ENCODE measurements at regions not wholly inside any gene's neighbourhood (a gene's known extent, or its start where the extent isn't known, plus 50 kb on each side); places are given as distances from the start of the nearest gene placed in this dataset.
"Not testable (repeated sequence)": the region's sequence is repeated elsewhere in the genome, so short reads cannot be mapped to it uniquely, and the experiment has no call there.

DNA sequence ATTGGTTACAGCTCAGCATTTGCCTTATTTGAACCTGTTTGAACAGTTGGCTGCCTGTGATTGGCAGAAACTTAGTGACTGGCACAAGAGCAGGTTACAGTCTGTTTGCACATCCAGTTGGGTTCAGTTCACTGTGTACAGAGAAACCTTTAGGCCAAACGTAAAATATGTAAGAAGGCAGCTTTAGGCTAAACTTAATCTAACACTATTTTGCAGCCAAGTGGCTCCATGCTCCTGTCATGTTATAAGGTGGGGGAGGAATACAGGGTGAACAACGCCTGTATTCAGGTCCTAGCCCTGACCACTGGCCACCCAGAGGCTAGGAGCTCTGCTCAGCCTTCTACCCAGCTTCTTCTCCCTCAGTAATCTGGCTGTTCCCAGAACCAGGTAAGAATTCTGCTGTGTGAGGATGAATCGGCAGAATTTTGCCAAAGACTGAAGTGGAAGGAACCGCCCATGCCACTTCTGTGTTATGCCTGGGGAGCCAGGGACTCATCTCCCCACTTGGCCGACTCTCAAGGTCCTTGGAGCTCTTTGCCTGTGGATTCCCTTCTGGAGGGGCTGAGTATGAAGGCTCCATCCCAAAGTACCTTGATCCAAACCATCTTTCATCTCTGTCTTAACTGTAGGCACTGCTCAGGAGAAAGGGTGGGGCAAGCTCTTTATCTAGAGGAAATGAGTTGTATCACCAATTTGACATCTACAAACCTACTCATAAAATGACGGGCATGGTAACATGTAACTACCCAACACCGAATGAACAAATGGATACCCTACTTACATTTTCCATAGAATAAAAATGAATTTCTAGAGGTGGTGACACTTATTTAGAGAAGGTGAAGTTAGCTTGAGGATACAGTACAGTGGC, 164.4 kb upstream of the NAMPT start:
- DNase-seq (ENCODE audit: low read depth), result no peak

DNA sequence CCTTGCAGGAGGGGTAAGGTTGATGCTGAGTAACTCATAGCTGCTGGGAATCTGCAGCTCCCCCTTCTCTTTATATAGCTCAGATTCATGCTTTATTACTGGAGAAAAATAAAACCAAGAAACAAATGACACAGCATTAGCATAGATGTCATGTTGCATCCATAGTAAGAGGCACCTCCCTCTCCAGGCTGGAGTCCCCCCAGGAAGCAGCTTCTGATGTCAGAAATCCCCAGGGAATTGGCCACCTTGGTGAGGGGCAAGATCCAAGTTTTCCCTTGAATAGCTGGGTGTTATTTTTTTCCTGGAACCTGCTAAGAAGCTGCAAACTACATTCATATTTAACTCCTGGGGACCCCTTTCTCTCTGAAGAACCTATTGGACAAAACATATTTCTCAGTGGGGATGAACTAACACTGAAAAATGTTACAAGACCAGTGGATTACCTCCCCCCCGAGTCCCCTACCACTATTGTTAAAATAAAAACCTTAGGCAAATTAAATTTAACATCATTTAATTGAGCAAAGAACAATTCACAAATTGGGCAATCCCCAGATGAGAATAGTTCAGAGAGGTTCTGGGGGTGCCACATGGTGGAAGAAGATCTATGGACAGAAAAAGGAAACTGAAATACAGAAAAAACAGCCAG, 163.7 kb upstream of the NAMPT start:
- DNase-seq (ENCODE audit: low read depth), result no peak

DNA sequence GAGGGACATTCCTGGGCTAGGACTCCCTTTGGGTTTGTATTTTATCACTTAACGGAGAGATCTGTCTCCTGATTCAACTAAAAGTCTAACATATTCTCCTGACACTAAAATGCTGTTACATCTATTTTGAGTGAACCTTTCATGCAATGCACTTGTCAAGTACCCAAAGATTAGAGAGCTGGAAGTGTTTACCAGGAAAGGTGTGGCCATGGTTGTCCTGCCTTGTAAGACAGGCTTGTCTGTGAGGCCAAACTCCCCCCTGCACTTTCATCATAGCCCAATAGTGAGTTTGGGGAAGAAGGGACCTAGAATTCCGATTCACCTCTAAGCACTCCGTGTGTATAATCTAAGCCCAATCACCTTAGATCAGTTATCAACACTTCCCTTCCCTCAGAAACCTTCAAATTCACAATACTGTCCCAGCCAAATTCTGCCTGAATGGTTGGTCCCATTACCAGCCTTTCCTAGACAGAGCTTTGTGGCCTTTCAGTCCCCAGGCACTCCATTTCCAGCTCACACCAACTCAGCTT, 162.6 kb upstream of the NAMPT start:
- DNase-seq (ENCODE audit: low read depth), result no peak

DNA sequence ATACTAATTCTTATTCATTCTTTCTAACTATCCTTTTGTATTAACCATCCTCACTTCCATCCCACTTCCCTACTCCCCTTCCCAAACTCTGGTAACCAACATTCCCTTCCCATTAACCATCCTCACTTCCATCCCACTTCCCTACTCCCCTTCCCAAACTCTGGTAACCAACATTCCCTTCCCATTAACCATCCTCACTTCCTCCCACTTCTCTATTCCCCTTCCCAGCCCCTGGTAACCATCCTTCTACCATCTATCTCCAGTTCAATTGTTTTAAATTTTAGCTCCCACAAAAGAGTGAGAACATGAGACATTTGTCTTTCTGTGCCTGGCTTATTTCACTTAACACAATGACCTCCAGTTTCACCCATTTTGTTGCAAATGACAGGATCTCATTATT, 160.6 kb upstream of the NAMPT start:
- not testable (repeated sequence) for DNase-seq (ENCODE audit: low read depth)

DNA sequence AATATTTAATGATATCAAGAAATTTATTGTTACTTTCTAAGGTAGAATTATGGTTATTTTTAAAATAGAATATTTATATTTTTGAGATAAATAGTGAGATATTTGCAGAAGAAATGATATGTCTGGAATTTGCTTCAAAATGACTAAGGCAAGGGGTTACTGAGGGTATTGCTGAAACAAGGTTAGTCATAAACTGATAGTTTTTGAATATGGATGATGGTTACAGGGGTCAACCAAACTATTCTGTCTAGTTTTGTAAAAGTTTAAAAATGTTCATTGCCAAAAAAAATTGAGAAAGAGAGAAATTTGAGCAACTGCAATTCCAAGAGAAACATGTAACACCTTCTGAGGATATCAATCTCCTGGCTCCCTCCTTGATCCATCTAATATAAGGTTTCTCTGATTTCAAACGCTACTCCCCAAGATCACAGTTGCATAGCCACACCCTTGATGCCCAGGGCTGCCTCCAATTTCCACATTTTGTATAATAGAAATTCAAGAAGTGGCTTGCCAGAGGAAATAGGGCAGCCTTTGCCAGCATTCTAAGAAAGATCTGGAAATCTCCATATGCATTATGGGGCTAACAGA, 159.4 kb upstream of the NAMPT start:
- DNase-seq (ENCODE audit: low read depth), result no peak

DNA sequence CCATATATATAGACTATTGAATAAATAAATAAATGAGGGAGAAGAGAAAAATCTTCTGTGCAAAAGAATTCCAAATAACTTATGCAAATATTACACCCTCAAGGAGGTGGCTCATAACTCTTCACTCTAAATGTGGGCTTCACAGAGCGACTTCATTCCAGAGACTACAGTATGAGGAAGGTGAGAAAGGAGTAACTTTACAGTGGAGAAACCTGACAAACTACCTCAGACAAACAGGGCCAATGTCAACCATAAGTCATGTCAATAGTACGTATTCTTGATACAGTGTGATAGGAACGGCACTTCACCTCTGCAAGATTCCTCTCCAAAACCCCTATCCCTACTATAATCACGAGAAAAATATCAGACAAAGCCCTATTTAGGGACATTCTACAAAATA, 158.4 kb upstream of the NAMPT start:
- DNase-seq (ENCODE audit: low read depth), result no peak

DNA sequence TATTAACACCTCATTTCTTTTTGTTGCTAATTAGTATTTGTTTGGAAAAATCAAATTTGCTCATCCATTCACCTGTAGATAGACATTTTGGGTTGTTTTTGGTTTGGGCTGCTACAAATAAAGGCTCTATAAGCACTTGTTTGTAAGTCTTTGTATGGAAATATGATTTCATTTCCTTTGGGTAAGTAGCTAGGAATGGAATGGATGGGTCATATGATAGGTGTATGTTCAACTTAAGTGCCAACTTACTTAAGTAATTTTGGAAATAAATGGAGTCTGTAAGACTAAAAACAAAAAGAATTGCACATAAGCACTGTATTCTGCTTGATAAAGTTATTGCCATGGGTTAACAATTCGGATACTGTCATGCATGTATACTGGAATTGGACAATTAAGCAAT, 157.7 kb upstream of the NAMPT start:
- DNase-seq (ENCODE audit: low read depth), result no peak

DNA sequence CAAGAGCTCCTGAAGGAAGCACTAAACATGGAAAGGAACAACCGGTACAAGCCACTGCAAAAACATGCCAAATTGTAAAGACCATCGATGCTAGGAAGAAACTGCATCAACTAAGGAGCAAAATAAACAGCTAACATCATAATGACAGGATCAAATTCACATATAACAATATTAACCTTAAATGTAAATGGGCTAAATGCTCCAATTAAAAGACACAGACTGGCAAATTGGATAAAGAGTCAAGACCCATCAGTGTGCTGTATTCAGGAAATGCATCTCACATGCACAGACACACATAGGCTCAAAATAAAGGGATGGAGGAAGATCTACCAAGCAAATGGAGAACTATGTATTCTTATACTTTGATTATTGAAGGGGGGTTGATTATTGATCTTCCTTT, 156.6 kb upstream of the NAMPT start:
- not testable (repeated sequence) for DNase-seq (ENCODE audit: low read depth)

DNA sequence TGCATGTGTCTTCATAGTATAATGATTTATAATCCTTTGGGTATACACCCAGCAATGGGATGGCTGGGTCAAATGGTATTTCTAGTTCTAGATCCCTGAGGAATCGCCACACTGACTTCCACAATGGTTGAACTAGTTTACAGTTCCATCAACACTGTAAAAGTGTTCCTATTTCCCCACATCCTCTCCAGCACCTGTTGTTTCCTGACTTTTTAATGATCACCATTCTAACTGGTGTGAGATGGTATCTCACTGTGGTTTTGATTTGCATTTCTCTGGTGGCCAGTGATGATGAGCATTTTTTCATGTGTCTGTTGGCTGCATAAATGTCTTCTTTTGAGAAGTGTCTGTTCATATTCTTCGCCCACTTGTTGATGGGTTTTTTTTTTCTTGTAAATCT, 152.2 kb upstream of the NAMPT start:
- not testable (repeated sequence) for DNase-seq (ENCODE audit: low read depth)

DNA sequence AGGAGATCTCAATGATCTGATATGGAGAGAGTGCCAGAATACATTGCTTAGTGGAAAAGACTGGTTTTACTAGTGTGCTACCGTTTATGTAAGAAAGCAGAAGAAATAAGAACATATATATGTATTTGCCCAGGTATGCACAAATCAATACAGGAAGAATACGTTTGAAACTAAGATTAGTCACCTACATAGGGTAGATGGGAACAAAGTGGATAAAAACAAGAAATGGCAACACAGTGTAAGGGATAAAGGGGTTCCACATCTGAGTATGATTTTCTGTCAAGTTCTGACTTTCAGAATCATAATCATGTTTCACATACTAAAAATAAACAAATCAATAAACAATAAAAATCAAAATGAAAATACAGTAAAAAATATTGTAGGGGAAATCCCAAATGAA, 148.6 kb upstream of the NAMPT start:
- DNase-seq (ENCODE audit: low read depth), result no peak

DNA sequence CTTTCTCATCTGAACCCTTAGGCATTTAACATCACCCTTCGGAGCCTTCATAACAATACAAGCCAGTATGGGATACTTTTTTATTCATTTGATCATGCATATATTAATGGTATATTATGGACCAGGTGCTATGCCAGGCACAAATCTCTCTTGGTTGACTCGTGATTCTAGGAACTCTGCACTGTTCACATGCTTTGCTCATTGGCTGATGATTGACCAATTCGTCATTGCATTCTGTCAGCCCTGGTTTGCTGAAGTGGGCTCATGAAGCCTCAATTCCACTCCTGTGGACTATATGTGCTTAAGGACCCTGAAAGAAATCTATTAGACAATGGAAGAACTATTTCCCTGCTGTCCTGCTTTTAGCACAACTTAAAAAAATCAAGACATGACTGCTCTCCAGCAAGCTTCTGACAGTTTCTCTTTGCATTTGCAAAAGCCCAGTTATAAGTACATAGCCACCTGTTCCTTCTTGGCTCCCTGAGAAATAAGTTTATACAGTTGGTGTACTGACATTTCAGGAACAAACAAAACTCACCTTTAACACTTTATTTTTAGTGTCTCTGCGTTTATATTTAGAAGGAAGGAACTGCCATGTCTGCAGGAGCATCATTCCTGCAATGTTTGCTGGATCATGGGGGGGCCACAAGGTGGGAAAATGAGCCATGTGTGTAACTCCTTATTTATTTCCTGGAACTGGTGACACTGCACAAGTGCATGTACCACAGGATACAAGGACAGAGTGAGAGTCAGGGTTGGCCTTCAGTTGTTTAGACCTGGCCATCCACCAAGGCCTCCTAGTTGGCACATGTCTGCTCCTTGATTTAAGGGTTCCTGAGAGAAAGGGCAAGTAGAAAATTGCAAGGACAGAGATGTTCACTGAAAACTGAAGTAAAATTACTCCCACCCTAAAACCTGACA, 146.0 kb upstream of the NAMPT start:
- no peak for DNase-seq (ENCODE audit: low read depth)

DNA sequence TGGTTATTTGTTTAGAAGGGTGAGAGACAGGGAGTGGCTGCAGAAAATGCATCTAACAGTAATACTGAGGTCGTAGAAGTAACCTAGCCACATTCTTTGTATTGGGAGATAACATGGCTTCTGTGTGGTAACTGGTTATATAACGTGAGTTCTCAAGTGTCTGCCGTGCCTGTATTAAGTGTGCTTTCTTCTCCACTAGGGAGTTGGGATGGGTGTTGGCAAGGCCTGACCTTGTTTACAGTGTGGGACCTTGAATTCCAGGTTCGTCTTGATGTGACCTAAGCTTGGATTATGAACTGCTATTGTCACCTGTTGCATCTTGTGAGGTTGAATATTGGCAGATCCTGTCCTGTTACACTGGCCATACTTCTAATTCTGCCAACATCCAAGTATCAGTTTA, 145.3 kb upstream of the NAMPT start:
- DNase-seq (ENCODE audit: low read depth), result no peak

DNA sequence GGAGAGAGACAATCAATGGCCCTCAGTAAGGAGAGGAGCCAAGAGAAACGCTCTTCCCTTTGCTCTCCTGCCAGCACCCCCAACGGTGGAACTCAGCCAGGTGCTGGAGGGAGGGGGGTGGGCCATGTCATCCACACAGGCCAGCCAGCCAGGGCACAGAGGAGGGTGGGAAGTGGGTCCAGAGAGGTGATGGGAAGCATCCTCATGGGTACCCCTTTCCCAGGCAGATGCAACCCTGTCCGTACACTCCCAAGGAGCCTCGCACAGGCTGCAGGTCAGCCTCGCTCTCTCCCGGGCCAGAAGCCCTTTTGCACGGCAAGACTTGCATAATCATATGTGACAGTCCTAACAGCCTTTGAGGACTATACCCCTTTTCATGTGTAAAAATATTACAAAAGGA, 142.0 kb upstream of the NAMPT start:
- DNase-seq (ENCODE audit: low read depth), result no peak

DNA sequence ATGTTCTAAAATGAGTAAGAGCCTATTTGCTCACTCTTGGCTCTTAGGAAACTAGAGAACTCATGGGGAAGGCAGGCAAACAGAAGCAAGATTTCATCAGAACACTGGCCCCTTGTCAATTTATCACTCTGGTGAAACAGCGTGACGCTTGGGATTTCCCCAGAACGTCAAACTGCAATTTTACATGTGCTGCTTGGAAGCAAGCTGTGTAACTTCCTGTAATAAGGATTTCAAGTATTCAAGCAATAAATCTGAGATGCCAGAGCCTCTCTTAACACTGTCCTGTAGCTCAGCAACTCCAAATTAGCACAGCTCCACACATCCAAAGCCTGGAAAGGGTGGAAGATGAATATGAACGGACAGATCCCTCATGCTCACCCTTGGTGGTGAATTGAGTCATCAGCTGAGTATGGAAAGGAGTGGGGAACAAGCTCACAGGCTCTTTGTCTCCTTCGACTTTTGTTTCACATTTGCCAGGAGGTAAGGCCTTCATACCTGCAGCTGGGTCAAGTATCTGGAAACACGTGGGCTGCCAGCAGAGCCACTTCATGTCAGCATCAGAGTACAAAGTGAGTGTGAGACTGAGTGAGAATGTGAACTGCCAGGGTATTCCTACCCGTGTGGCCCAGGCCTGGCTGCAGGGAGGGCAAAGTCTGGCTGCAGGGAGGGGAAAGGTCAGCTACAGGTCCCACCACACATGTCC, 140.4 kb upstream of the NAMPT start:
- peak; percentile 100 for DNase-seq (ENCODE audit: low read depth)

DNA sequence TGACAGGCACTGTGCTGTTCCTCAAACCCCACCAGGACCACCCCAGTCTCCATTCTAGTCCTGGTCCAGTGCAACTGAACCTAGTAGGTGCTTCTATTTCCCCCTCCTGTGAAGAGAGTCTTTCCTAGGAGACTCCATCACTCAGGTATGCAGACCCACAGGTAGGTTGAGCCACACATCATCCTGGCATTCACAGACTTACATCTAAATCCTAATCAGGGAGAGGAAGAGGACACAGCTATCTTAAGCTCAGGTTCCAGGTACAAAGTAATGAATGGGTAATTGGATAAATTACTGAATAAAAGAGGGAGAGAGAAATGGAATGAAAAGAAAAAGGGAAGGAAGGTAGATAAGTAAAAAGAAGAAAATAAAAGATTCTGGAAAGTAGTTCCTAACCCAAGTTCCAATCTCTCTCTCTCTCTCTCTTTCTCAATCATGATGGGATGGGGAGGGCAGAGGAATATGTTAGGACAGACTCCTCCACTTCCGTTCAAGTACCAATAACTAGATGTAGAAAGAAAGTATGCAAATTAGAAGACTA, 139.8 kb upstream of the NAMPT start:
- DNase-seq (ENCODE audit: low read depth), result no peak

DNA sequence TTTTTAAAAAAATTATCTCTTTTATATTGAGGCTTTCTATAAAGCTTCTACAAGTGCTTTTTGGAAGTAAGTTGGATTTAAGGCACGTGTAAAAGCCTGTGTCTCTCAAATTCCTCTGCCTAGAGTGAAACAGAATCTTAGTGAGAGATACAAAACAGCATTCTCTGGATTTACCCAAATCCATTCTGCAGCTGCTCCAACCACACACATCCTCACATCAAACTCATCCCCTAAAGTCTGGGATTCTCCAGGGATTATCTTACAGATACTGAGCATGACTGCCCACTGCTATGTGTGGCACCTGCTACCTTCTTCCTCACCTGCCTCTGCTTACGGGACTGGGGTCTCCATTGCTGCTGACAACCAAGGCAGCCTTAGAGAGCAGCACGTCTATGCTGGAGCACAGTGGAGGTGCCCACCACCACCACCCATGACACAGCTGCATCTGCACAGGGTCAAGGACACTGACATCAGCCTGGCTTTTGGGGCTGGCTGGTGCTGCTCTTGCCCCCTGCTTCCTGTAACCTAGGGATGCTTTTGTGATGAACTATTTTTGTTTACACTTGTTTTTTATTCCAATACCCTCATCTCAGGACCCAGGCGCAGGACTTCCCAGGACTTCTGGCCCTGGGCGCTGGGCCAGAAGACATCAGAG, 139.2 kb upstream of the NAMPT start:
- DNase-seq (ENCODE audit: low read depth), result no peak

DNA sequence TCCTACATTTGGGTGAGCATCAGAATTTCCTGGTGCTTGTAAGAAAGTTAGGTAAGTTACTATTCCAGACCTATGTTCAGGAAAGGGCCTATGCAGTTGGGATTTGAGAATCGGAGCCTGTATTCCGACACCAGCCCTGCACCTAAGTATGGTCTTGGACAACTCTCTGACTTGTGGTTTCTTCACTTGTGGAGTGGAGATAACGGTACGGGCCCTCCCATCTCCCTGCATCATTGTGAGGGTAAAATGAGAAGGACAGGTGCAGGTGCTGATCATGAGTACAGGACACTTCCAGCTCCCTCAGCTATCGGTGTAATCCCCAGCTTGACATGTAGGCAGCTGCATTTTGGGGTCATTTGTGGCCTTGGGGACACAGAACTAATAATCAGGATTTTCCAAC, 138.3 kb upstream of the NAMPT start:
- DNase-seq (ENCODE audit: low read depth), result no peak

DNA sequence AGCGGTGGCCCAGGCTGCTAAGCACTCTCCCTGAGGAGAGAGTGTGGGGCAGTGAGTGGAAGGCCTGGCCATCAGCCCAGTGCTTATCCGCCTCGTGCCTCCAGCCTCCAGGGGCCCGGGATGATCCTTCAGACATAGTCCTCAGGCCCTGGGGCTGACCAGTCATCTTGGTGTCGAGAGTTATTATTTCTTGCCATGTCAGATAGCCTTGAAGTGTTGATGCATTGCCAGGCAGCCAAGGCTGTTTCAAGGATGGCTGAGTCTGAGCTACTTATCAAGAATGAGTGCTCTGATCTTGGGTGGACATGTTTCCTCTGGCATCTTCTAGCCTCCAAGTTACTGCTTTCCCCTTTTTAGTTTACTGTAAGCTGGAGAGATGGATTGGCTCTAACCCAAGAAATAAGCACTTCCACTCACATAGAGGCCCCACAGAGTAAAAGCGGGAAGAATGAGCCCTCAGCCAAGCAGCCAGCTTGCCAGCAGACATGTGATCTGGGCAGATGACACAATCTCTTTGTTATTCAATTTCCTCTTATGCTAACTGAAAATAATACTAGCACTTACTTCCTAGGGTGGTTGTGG, 136.5 kb upstream of the NAMPT start:
- peak; percentile 96 for DNase-seq (ENCODE audit: low read depth)

DNA sequence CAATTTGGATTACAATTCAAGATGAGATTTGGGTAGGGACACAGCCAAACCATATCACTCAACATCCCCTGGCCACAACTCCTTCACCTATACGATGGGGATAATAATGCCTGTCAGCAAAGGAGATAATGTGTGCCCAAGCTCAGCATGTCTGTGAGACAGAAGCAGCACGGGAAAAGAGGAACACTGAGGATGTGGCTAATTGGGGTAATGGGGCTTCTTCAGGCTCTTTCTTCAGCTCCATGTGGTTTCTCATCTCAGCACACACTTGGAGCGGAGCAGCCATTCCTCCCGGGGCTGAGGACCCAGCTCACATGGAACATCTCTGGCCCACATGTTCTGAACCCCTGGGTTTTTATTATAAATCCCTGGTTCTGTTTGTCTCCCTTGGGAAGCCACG, 136.0 kb upstream of the NAMPT start:
- no peak for DNase-seq (ENCODE audit: low read depth)

DNA sequence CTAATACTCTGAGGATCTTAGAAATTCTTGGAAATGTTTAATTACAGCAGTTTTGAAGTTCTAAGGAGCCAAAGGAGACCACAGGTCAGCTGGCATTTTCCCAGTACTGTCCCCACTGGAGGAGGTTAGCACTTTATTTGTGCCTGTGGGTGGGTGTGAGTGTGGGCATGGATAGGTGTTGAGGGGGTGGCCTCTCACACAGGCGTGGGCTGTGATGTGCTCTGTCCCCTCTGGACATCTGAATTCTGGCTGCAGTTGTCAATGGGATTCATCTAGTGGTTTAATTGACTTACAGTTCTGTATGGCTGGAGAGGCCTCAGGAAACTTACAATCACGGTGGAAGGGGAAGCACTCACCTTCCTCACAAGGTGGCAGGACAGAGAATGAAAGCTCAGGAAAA, 135.4 kb upstream of the NAMPT start:
- DNase-seq (ENCODE audit: low read depth), result no peak

Data from iris pigment epithelial cell (primary cell).